ENCODE measurements at regions not wholly inside any gene's neighbourhood (a gene's known extent, or its start where the extent isn't known, plus 50 kb on each side); places are given as distances from the start of the nearest gene placed in this dataset.
A peak's percentile ranks its signal among the peaks of the same experiment; 100 is the strongest.

DNA sequence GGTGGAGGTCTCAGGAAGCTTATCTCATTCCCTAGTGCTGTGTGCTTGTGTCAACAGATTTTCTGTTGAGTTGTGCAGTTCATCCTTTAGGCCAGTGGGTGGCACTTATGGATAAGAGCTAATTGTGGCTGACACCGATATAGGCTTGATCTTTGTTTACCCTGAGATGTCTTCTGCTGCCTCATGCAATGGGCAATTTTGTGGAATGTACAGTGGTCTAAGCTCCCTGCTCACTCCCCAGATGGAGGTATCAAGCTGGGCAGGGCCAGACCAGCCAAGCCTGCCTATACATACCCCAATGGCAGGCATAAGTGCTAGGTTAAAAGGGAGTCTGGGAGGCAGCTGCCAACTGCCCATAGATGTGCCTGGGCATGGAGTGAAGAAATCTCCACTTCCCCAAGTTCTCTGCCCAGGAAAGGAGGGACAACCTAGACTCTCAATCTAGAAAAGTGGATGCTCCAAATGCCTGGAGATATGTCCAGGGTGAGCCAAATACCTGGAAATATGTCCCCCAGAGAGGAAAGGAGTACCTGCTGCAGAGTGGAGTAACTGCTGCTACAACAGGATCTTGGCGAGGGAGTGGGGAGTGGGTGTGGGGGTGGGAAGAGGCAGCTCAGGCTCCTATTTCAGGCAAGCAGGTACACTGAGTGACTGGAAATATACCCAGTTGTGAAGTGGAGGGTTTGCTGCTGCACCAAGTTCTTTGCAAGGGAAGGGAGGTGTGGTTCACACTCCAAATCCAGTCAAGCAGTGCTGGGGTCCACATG, 53.2 kb upstream of the ARG1 start:
- Histone ChIP-seq H3K27ac (ENCODE audit: low read depth, low read length) (no peak overlapping the region), H3K4me3 (ENCODE audit: low read length) (no peak overlapping the region), H3K27me3 (ENCODE audit: control insufficient read depth in 2 of 2, insufficient read depth in 2 of 2, low read length in 2 of 2) (no peaks in the 10 kb centered on the region), H3K4me1 (ENCODE audit: control insufficient read depth in 2 of 2, insufficient read depth in 2 of 2, low read length in 2 of 2) (peaks cover 0 to 9% of the 10 kb centered on the region in 2 donors), H3K9me3 (ENCODE audit: control insufficient read depth in 2 of 3, low read length in 3 of 3) (no peaks in the 10 kb centered on the region), H3K36me3 (ENCODE audit: control insufficient read depth in 2 of 3, insufficient read depth in 3 of 3, low read length in 3 of 3) (no peaks in the 10 kb centered on the region)
- ATAC-seq (peak; percentile 92), DNase-seq (peak in 7 of 9 donors; percentile 38 to 64 (median 55))
- intact Hi-C loops (cut with micrococcal nuclease), result loop anchor here (1.0 to 5.0 kb wide), 10 partner anchors 14 to 633 kb away; partner anchors contain the start of gene MED23 (in 2 of the 2)
- Mint-ChIP-seq H3K4me3 (no peak overlapping the region), H3K4me1 (peaks cover 8 to 25% (median 20%) of the 10 kb centered on the region in 7 donors), H3K36me3 (peaks cover 0 to 3% (median 0%) of the 10 kb centered on the region in 5 donors), H3K27ac (peak overlapping the region in 6 of 9 donors; percentile 29 to 69 (median 40)), H3K9me3 (peaks cover 0 to 8% (median 3%) of the 10 kb centered on the region in 11 donors), H3K27me3 (peaks cover 0 to 8% (median 0%) of the 10 kb centered on the region in 5 donors)
- POLR2A ChIA-PET, result interaction anchor here (0.8 to 1.8 kb wide), 5 partner anchors 11 to 336 kb away, joined by 3 to 9 read pairs (median 5); no protein-coding TSS in a partner anchor
- CTCF ChIA-PET, result interaction anchor here (0.6 to 3.7 kb wide), 17 partner anchors 8 to 1198 kb away, joined by 3 to 73 read pairs (median 3); no protein-coding TSS in a partner anchor
